ENCODE measurements at regions not wholly inside any gene's neighbourhood (a gene's known extent, or its start where the extent isn't known, plus 50 kb on each side); places are given as distances from the start of the nearest gene placed in this dataset.

DNA sequence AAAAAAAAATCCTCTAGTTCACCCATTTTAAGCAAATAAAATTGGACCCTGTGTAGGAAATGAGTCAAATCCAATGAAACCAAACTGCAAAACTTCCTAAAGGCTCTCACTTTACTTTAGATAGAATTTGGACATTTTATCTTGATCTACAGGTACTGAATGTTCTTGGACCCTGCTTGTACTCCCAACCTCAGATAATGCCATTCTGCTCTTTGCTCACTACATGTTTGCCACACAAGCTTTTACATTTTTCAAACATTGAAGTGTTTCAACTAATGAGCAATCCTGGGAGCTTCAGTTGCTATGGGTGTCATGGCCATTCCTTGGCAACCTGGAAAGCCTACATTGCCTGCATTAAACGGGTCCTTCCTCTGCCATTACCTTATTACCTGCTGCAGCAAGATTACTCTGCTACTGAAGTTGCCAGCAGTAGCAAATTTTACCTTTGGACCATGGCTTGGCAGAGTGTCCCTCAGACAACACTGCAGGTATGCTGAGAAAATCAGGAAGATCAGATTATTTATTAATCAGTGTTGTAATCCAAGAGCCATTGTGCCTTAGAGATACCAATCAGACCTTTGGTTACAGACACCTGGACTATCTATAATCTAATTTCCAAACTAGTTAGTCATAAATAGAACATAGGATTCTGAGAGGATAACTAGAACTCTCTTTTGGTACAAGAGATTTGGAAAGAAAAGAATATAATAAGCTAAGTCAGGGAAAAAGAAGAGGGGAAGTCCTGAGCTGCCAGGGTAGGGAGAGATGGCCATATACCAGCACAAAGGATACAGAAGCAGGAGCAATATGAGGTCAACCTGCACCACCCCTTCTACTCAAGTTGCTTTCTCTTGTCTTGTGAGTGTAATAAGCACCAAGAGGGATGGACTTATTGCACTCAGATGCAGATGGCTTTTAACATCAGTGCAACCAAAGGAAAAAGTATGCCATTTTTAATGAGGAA is 293.3 kb upstream of the TFPI start:
- TF ChIP-seq CTCF (IDR thresholded peaks at IDR 0.05) (no peak), POLR2A (IDR thresholded peaks at IDR 0.05) (no peak)

All from heart left ventricle (tissue), 13 donors.